Right cardiac atrium (tissue), 5 donors: ENCODE measurements at regions not wholly inside any gene's neighbourhood (a gene's known extent, or its start where the extent isn't known, plus 50 kb on each side); places are given as distances from the start of the nearest gene placed in this dataset.

Source experiments
- ATAC-seq, 2 donors: fragments of 200-7000 bp; cut with Tn5 transposase; one replicate each; pipeline versions ENCODE4 v1.8.0 to v1.9.1; 2020; ENCODE audit warnings: moderate library complexity in 2 of 2, mild to moderate bottlenecking in 1 of 2
- DNase-seq, 3 donors: peaks; one replicate each; pipeline ENCODE4 v3.0.0-alpha.2; 2020
- H3K27ac ChIP-seq: one replicate; pipeline ENCODE4 v1.5.1; 2013; ENCODE audit warnings: mild to moderate bottlenecking, low read length, control low read depth, moderate library complexity
- H3K27me3 ChIP-seq: one replicate; pipeline ENCODE4 v1.6.1; 2013; ENCODE audit not compliant: control insufficient read depth, insufficient read depth
- H3K4me1 ChIP-seq: one replicate; pipeline ENCODE4 v1.6.1; 2013; ENCODE audit warnings: low read length; ENCODE audit not compliant: control insufficient read depth, insufficient read depth
- H3K4me3 ChIP-seq: one replicate; pipeline ENCODE4 v1.5.1; 2013; ENCODE audit warnings: low read length, control low read depth
- H3K9me3 ChIP-seq: one replicate; pipeline ENCODE4 v1.6.1; 2013; ENCODE audit warnings: low read length; ENCODE audit not compliant: control insufficient read depth
- WGBS: extraction: QIAGEN DNeasy Blood & Tissue Kit; methylation state at CpG from one replicate; pipeline ENCODE4 v1.1.7; 2013; 5-methylcytosine and 5-hydroxymethylcytosine counted together
- intact Hi-C, 4 donors: fragments of 100-400 bp; cut with DNase I; formaldehyde crosslinking; loops; one replicate each; pipeline versions ENCODE4 v1.11.0 to v1.14.0; 2022 to 2023
- donor health status: healthy with polysubstance abuse.
- donor health status: DM: no; HTN: yes; CAD: no.
- donor health status: DM: no; HTN: no; CAD: no.
- donor health status: DM: no; HTN: yes; CAD: no; lungs with severe emphysema.
- donor health status: DM: yes; HTN: yes; CAD: no.

DNA sequence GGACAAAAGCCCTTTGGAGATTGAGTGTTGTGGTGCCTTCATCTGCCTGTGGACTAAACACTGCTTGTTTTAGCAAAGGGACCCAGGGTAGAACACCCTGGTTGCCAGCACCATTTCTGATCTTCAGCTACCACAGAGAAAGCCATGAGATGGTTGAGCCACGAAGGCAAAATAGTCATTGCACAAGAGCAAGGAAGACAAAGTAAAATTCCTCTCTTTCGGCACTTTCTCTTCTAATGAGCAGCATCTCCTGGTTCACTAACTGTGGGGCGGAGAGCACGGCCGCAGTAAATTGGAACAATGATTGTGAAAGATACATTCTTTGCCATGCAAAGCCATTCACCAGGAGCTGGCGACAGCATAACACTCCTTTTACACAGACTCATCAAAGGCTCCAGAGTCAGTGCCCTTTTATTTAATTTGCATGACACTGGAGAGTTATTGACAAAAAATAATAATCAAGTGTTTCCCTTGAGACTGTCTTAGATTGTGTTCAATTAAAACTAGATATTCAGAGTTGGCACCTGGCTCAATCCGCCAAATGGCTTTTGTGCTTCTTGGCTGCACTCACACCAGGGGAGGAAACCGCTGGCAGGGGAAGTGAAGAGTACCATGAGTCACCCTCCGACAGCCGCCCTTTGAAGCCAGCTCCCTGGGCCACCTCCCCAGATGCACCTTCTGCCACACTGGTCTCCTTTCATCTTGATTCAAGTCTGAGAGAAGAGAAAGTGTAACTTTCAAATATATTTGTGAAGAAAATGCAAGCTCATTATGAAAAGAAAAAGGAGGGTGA lies 100.5 kb upstream of the MEIS1 start:
- H3K4me1 ChIP-seq, result no peaks in the 10 kb centered on the region
- H3K9me3 ChIP-seq, result no peaks in the 10 kb centered on the region
- 71% methylated on average over 10 of the region's 10 CpGs for WGBS
- ATAC-seq, result no peak
- intact Hi-C loops, result no loop called here
- no peak overlapping the region for H3K4me3 ChIP-seq
- H3K27me3 ChIP-seq, result no peaks in the 10 kb centered on the region
- DNase-seq, result no peak
- H3K27ac ChIP-seq, result no peak overlapping the region

DNA sequence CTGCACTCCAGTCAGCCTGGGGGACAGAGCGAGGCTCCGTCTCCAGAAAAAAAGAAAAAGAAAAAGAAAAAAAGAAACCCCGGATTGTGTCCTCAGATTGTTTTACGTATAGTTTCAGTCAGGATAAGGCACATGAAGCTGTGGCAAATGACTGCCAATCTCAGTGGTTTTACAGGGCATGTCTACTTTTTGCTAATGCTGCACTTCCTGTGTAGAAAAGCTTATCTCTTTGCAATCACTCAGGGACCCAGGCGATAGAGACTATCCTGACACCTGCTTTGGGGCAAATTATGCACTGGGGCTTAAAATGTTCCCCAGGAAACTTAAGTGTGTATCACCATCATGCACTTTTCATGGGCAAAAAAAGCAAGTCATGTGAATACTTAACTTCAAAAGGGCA lies 103.7 kb upstream of the MEIS1 start:
- intact Hi-C loops, result no loop called here
- 78% methylated on average over 5 of the region's 5 CpGs for WGBS

DNA sequence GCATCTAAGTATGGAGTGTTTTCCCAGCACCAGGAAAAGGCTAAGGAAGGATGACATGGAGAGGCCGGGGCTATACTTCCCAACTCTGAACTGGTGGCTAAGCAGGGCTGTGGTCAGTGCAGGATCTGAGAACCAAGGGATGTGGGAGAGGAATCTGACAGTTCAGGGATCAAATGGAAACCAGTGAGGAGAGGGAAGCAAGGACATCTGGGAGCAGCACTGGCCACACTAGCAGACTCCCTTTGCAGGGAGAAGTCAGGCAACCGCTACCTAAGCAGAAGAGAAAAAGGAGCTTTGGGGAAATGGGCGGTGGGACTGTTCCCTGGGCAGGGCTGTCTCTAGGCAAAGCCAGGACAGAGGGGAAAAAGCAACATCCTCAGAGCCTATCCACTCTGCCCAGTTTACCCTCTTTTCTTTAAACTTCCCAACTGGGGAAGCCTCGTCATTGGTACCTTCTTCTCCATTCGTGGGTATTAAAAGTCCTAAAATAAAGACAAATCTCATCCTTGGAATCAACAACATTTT lies 105.8 kb upstream of the MEIS1 start:
- Histone ChIP-seq H3K27me3 (no peaks in the 10 kb centered on the region), H3K4me3 (no peak overlapping the region), H3K9me3 (no peaks in the 10 kb centered on the region), H3K27ac (no peak overlapping the region), H3K4me1 (no peaks in the 10 kb centered on the region)
- intact Hi-C loops, result no loop called here
- ATAC-seq (no peak), DNase-seq (no peak)
- WGBS, result 77% methylated on average over 5 of the region's 5 CpGs

More for the DNA sequence above, 103.7 kb upstream of the MEIS1 start:
- Histone ChIP-seq H3K9me3 (no peaks in the 10 kb centered on the region), H3K4me3 (no peak overlapping the region), H3K4me1 (no peaks in the 10 kb centered on the region), H3K27ac (no peak overlapping the region), H3K27me3 (no peaks in the 10 kb centered on the region)
- DNase-seq (no peak), ATAC-seq (no peak)

DNA sequence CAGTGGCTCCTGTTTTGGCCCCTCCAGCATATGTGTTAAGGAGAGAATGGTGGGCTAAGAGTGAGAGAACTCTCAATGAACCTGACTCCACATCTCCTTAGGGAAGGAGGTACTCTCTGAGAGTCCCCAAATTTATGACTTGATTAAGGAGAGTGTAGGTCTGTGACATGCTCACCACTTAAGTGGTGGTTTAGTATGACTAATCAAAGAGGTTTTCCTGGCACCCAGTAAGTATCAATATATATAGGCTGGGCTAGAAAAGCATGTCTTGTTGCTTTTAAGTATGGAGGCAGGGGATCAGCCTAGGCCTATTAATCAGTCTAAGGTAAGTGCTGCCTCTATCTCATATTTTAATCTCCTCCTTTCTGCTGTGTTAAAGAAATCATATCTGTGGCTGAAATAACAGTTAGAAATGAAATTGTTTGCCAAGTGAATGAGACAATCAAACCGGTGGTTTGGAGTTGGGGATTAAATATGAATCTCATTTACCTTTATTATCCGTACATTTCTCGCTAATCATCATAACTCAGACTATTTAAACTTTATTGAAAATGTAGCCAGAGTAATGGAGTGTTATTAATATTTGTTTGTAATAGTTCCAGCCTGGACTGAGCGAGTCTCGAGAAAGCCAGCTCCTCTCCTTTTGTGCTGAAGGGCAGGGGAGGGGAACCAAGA lies 107.7 kb upstream of the MEIS1 start:
- H3K9me3 ChIP-seq, result no peaks in the 10 kb centered on the region
- no peak overlapping the region for H3K27ac ChIP-seq
- intact Hi-C loops, result no loop called here
- H3K4me3 ChIP-seq, result no peak overlapping the region
- 91% methylated on average over 5 of the region's 5 CpGs for WGBS
- ATAC-seq, result no peak
- H3K27me3 ChIP-seq, result no peaks in the 10 kb centered on the region
- DNase-seq, result no peak
- no peaks in the 10 kb centered on the region for H3K4me1 ChIP-seq

DNA sequence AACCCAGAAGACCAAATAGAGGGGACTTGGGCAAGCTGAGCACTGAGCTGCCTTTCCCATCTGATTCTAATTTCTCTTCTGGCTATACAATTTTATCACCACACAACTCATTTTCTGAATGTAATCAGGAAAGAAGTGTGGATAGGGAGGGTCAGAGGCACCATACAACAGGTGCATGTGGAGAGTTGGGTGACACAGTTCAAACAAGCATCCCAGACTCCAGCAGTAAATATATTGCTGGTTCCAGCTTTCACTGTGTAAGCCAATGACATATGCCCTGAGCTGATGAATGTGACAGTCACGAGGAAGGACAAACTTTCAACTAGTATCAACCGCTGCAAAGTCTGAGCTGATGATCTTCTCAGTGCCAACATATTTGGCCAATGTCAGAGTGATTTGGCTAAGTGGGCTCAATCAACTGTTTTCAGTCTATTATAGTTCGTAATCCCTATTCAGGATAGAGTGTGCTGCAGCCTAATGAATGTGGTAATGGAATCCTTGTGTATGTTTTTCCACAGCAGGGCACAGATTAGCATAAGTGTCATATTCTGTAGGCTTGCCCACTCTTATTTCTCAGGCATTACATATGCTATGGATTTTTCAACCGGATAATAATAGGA lies 109.9 kb upstream of the MEIS1 start:
- Histone ChIP-seq H3K4me1 (no peaks in the 10 kb centered on the region), H3K4me3 (no peak overlapping the region), H3K27me3 (no peaks in the 10 kb centered on the region), H3K9me3 (no peaks in the 10 kb centered on the region), H3K27ac (no peak overlapping the region)
- DNase-seq, result no peak
- no peak for ATAC-seq
- whole genome bisulfite sequencing, result 81% methylated on average over 4 of the region's 4 CpGs
- intact Hi-C loops, result no loop called here

DNA sequence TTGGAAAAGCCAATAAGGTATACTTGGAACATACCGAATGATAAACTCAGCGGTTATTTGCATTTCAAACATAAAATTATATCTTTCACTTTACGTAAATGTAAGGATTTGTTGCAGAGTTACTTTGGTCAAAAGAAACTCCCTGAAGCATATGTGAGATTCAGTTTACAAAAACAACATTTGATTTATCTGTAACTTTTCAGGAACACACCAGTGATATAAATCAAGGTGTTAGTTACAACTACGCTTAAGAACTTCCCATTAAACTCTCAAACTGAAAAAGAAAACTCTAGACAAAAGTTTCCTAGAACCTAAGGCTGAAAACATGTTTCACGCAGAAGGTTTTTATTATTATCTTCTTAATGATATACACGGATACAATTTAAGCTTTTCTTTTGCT lies 110.6 kb upstream of the MEIS1 start:
- H3K27ac ChIP-seq, result no peak overlapping the region
- H3K9me3 ChIP-seq, result no peaks in the 10 kb centered on the region
- H3K4me1 ChIP-seq, result no peaks in the 10 kb centered on the region
- no peak for DNase-seq
- ATAC-seq, result no peak
- H3K27me3 ChIP-seq, result no peaks in the 10 kb centered on the region
- WGBS, result 82% methylated on average over 6 of the region's 6 CpGs
- intact Hi-C loops, result no loop called here
- no peak overlapping the region for H3K4me3 ChIP-seq

DNA sequence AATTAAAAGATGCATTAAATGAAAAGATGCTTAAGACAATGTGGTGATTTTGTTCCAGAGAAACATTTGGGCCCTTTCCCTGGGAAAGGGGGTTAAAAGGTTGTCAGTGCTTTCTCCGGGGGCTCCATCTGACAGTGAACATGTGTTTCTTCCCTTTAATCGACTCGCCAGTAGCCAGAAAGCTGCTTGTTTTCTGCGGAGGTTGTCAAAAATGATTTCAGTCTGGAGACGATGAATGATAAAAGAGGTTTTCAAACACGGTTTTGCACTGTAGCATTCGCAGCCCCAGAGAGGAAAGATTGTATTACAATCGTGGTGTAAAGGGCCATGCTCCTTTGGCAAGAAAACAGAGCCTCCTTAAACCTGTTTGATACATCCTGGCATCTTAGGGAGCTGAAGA lies 111.5 kb upstream of the MEIS1 start:
- Histone ChIP-seq H3K9me3 (no peaks in the 10 kb centered on the region), H3K27me3 (no peaks in the 10 kb centered on the region), H3K27ac (no peak overlapping the region), H3K4me1 (no peaks in the 10 kb centered on the region), H3K4me3 (no peak overlapping the region)
- no peak for DNase-seq
- 22% methylated on average over 8 of the region's 8 CpGs for WGBS
- ATAC-seq, result no peak
- intact Hi-C loops, result no loop called here

DNA sequence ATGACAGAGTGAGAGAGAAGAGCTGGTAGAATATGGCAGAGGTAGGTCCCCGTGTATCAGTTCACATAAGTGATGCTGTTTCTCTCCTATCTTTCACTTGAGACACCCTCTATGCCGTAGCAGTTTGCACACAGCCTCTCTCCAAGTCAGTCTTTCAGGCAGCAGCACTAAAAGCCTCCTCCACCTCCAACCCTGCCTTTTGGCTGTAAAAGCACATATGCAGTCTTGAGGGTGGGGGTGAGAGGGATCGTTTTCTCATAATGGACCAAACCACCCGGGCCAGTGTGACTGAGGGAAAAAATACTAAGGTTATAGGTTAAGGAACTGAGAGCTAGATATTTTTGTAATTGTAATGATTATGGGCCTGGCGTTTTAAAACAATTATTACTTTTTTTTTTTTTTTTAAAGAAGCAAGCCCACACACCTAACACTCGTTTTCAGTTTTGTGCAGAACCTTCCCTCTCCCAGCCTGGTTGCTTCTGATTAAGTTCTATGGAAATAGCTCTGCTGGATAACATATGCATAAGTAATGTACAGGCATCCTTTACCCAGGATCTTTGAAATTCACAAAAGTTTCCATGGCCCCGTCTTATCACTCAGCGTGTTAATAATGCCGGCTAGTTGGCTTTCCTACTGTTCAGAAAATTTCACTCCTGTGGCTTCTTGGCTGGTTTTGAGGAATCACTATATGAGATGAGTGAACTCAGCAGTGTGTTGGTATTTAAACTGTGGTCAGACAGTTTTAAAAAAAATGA lies 112.2 kb upstream of the MEIS1 start:
- Histone ChIP-seq H3K9me3 (no peaks in the 10 kb centered on the region), H3K27me3 (no peaks in the 10 kb centered on the region), H3K4me3 (no peak overlapping the region), H3K4me1 (no peaks in the 10 kb centered on the region), H3K27ac (no peak overlapping the region)
- no peak for DNase-seq
- 36% methylated on average over 9 of the region's 9 CpGs for WGBS
- intact Hi-C loops, result no loop called here
- no peak for ATAC-seq

DNA sequence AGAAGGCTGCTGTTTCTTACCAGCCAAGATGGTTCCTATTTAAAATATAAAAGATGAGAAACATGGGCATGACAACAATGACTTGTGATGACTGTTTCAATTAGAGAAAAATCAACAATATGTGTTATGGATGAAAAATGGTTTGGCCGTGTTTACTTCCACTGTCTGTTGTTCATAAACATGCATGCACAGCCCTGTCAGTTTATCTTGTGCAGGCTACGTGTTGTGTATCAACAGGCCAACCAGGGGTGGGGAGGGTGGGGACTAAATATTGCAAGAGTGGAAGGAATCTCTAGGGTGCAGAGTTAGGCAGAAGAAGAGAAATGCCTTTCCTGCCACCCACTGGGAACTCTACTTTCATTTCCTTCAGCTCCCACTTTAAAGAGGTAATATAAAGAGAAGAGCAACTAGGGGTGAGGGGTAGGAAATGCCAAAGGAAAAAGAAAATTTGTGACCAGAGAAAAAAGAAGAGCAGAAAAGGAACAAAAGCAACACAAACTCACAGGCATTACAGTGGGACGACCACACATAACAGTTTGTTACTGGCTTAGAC lies 116.8 kb upstream of the MEIS1 start:
- intact Hi-C loops, result no loop called here
- no peaks in the 10 kb centered on the region for H3K27me3 ChIP-seq
- no peak overlapping the region for H3K27ac ChIP-seq
- ATAC-seq, result no peak
- no peaks in the 10 kb centered on the region for H3K4me1 ChIP-seq
- WGBS, result 60% methylated on average over 3 of the region's 3 CpGs
- no peaks in the 10 kb centered on the region for H3K9me3 ChIP-seq
- DNase-seq, result no peak
- H3K4me3 ChIP-seq, result no peak overlapping the region

DNA sequence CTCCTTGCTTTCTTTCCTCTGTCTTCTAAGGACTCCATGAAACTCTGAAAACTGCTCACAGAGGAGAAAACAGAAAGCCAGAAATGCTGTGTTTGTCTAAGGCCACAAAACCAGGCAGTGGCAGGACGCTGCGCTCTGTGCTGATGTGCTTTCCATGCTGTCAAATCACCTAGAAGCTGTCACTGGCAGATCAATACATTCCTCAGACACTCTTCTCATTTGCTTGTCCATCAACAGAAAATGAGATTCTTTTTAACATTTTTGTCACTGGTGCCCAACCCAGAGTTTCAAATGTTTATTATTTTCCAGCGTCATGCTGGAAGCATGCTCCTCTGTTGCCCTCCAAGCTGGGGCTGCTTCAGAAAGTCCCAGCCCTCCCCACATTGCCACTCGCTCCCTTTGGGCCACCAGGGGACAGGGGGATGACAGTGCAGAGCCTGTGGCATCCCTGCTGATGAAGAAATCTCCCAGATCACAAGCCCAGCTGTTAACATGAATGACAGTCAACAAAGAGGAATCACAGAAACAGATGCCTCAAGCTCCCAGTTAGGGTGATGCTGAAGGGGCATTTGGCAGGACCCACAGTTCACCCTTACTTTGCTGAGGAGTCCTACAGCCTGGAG lies 117.5 kb upstream of the MEIS1 start:
- ATAC-seq (no peak), DNase-seq (no peak)
- 62% methylated on average over 4 of the region's 4 CpGs for WGBS

More for the DNA sequence above, 117.5 kb upstream of the MEIS1 start:
- Histone ChIP-seq H3K4me1 (no peaks in the 10 kb centered on the region), H3K9me3 (no peaks in the 10 kb centered on the region), H3K27me3 (no peaks in the 10 kb centered on the region), H3K27ac (no peak overlapping the region), H3K4me3 (no peak overlapping the region)
- intact Hi-C loops, result no loop called here
